D341Med (cell line): ENCODE measurements at regions not wholly inside any gene's neighbourhood (a gene's known extent, or its start where the extent isn't known, plus 50 kb on each side); places are given as distances from the start of the nearest gene placed in this dataset.

Source experiments
- DNase-seq: peaks from one replicate; pipeline ENCODE4 v3.0.0; 2012; ENCODE audit warnings: low spot score

GRCh38 chr6:169996378-169997051 lies 245.1 kb downstream of the ERMARD start:
- no peak for DNase-seq

DNA sequence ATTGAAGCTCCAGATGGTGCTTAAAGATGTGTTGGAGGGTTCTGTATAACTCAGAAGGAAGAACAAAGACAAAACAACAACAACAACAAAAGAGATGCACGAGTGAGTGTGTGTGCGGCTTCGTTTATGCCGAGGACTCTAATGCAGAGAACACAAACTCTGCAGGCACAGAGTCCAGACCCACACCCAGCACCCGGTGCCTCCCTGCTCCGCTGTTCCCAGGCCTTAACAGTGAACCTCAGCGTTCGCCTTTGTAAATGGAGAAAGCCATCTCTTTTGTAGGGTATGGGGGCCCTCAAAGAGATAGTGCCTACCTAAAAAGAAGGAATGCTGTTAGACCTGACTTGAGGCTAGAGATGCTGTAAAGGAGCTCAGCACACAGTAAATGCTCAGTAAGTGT lies 243.3 kb downstream of the ERMARD start:
- no peak for DNase-seq

- no peak for DNase-seq
These were observed 242.5 kb downstream of the ERMARD start for GRCh38 chr6:169993861-169994481.

DNA sequence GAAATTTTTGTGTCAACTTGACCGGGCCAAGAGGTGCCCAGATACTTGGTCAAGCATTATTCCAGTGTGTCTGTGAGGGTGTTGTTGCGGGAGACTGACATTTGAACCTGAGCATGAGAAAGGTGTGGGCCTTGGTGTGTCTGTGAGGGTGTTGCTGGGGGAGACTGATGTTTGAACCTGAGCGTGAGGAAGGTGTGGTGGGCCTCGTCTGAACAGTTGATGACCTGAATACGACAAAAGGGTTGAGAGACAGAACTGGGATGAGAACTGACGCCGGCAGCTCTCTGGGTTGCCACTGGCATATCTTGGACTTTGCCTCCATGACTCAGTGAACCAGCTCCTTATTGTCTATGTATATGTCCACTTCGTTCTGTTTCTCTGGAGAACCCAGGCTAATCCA lies 240.5 kb downstream of the ERMARD start:
- DNase-seq = no peak

DNA sequence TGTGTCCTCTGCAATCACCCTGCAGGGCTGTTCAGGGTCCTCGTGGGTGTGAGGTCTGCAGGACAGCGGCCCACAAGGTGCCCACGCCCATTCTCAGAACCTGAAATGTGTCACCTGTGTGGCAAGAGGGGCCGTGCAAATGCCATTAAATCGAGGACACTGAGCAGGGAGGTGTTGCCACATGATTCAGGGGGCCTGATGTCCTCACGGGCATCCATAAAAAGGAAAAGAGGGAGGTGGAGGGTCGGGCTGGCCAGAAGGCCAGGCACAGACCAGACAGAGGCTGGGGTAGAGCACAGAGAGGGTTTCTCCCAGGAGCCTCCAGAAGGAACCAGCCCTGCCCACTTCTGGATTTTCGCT lies 239.6 kb downstream of the ERMARD start:
- DNase-seq = no peak

DNA sequence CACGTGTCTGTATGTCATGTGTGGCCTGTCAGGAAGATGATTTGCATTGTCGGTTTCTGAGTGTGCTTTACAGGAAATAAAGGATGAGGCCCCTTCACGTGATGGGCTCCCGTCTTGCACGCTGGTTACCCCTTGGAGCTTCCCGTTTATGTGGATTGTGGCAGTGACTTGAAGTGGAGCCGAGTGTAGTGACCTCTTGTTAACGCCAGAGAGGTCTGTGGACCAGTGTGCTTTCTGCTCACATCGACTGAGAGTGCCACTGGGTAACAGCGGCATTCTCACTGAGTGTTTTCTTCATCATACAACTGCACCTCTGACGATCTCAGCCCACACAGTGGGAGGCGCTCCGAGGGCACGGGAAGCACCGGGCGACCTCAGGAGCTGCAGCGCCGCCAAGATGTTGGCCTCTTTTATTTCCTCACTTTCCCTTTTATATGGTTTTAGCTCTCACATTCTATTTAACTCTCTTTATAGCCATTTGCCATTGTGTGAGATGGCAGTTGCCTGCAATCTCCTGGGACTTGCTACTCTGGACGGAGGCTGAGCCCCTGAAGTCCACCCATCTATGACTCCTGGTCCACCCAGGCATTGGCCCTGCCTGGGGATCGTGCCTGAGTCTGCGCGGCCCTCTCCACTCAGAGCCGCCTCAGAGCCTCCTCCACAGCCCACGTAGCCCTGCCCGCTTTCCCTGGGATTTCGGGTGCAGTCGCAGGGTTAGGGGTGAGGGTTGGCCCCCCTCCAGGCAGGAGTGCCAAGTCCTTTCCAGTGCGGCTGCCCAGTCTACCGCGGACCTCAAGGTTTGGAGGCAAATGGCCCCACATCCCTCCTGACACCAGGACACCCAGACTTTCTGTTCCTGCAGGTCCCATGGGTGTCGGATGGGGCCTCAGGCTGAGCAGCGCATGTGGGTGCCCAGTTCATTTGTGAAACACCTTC lies 238.9 kb downstream of the ERMARD start:
- DNase-seq = no peak

- DNase-seq = no peak
These were observed 238.2 kb downstream of the ERMARD start for GRCh38 chr6:169989594-169989993.

GRCh38 chr6:169988769-169989550 lies 237.5 kb downstream of the ERMARD start:
- no peak for DNase-seq

- no peak for DNase-seq
These were observed 235.6 kb downstream of the ERMARD start for GRCh38 chr6:169986848-169987498.

- no peak for DNase-seq
These were observed 234.9 kb downstream of the ERMARD start for GRCh38 chr6:169986171-169986847.

- no peak for DNase-seq
These were observed 233.9 kb downstream of the ERMARD start for GRCh38 chr6:169985121-169986015.

GRCh38 chr6:169984181-169985120 lies 233.0 kb downstream of the ERMARD start:
- DNase-seq = no peak

DNA sequence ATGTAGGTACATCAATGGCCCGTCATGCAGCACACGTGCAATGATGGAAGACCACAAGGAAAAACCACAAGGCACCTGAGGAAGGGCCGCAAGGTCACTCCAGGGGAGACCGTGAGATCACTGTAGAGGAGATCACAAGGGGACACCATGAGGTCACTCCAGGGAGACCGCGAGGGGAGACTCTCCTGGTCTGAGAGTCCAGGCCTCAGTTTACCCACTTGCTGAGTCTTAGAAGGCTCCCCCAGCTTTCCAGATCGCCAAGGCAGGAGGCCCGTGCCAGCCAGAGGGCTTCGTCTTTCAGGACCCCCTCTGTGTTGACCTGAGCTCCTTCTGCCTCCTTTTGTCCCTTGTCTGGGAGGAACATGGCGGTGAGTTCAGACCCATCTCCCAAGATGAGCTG lies 232.2 kb downstream of the ERMARD start:
- no peak for DNase-seq

- no peak for DNase-seq
These were observed 231.3 kb downstream of the ERMARD start for GRCh38 chr6:169982461-169983386.

- DNase-seq = no peak
These were observed 230.5 kb downstream of the ERMARD start for GRCh38 chr6:169981969-169982368.

DNA sequence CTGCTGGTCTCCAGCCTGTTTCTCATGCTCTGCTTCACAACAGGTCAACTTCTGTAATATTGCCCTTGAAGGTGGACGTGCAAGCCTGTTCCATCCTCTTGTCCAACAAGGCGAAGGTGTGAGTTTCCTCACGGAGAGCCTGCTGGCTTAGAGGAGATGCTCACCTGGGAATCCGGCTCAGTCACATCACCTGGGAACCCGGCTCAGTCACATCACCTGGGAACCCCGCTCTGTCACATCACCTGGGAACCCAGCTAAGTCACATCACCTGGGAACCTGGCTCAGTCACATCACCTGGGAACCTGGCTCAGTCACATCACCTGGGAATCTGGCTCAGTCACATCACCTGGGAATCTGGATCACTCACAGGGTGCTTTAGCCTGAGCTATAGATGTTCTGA lies 230.1 kb downstream of the ERMARD start:
- no peak for DNase-seq

DNA sequence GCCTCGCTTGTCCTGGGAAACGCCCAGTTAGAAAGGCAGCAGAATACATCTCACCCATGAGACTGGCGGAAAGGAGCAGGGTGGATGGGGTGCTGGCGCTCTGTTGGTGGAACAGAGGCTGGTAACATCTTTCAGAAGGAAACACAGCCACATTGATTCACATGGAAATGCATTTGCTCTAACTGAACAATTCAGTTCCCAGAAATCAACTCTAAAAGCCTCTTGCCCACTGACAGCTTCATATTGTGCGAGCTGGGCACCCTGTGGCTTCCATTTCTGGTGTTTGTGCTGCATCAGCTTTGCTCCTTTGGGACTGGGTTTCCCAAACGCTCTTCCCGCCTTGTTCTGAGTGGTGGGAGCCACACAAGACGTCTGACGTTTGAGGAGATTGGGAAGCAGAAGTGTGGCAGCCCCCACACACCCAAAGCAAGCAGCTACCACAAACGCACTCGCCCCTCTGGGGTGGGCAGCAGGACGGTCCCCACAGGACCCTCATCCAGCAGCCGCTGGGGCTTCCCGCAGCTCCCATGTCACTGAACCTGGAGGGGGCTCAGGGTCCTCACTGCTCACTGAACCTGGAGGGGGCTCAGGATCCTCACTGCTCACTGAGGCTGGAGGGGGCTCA lies 229.5 kb downstream of the ERMARD start:
- DNase-seq = no peak
